Loucy (cell line): ENCODE measurements at regions not wholly inside any gene's neighbourhood (a gene's known extent, or its start where the extent isn't known, plus 50 kb on each side); places are given as distances from the start of the nearest gene placed in this dataset.

ENCODE experiments used
- EZH2phosphoT487 ChIP-seq: fragments of 200-600 bp; IDR thresholded peaks from 2 replicates; pipeline ENCODE4 v1.6.1; 2018; ENCODE audit warnings: antibody characterized with exemption, mild to moderate bottlenecking, moderate library complexity, borderline replicate concordance
- TF ChIP-seq, protein P1 (sequence below): fragments of 200-600 bp; sonication (generic); conservative IDR thresholded peaks from 2 replicates; pipeline ENCODE4 v1.5.1; 2014; ENCODE audit warnings: mild to moderate bottlenecking, antibody characterized with exemption, low read length

DNA sequence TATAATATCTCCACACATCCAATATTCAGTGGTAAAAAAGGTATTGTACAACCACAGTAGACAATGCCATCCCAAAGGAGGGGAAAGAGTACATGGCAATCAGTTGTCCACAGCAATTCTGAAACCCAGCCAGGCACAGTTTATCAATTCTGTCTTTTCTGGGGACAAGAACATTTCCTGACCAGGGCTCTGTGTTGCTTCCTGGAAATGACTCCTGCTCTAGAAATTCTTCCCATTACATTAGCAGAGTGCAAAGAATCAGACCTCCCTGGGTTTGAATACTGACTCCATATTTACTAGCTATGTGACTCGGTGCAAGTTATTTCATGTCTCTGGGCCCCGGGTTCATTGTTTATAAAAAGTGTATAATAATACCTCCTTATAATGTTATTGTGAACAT is 220.4 kb upstream of the CFAP20DC start:
- no peak for TF ChIP-seq EZH2phosphoT487
- TF ChIP-seq, protein P1, sequence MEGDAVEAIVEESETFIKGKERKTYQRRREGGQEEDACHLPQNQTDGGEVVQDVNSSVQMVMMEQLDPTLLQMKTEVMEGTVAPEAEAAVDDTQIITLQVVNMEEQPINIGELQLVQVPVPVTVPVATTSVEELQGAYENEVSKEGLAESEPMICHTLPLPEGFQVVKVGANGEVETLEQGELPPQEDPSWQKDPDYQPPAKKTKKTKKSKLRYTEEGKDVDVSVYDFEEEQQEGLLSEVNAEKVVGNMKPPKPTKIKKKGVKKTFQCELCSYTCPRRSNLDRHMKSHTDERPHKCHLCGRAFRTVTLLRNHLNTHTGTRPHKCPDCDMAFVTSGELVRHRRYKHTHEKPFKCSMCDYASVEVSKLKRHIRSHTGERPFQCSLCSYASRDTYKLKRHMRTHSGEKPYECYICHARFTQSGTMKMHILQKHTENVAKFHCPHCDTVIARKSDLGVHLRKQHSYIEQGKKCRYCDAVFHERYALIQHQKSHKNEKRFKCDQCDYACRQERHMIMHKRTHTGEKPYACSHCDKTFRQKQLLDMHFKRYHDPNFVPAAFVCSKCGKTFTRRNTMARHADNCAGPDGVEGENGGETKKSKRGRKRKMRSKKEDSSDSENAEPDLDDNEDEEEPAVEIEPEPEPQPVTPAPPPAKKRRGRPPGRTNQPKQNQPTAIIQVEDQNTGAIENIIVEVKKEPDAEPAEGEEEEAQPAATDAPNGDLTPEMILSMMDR: no peak
